Heart right ventricle (tissue), 16 donors: ENCODE measurements at regions not wholly inside any gene's neighbourhood (a gene's known extent, or its start where the extent isn't known, plus 50 kb on each side); places are given as distances from the start of the nearest gene placed in this dataset.

Source experiments
- ATAC-seq, 8 donors: fragments of 200-7000 bp; cut with Tn5 transposase; one replicate each; pipeline ENCODE4 v1.9.1; 2020; ENCODE audit warnings: mild to moderate bottlenecking in 8 of 8, moderate library complexity in 8 of 8, moderate number of reproducible peaks in 1 of 8
- DNase-seq, 2 donors: peaks; one replicate each; pipeline ENCODE4 v3.0.0-alpha.2; 2020
- H3K27ac ChIP-seq, 10 donors: fragments of 200-600 bp; sonication (generic) in 2 of 10; one replicate each; pipeline versions ENCODE4 v1.5.0 to v1.8.0; 2020 to 2022; ENCODE audit warnings: mild to moderate bottlenecking in 3 of 10
- H3K27me3 ChIP-seq, 7 donors: fragments of 200-600 bp; one replicate each; pipeline ENCODE4 v1.8.0; 2021 to 2022; ENCODE audit warnings: mild to moderate bottlenecking in 2 of 7
- H3K36me3 ChIP-seq, 9 donors: fragments of 200-600 bp; sonication (generic) in 1 of 9; one replicate each; pipeline versions ENCODE4 v1.5.0 to v1.8.0; 2020 to 2022; ENCODE audit warnings: mild to moderate bottlenecking in 2 of 9
- H3K4me1 ChIP-seq, 9 donors: fragments of 200-600 bp; sonication (generic) in 1 of 9; one replicate each; pipeline versions ENCODE4 v1.5.0 to v1.8.0; 2020 to 2022; ENCODE audit warnings: mild to moderate bottlenecking in 4 of 9
- H3K4me3 ChIP-seq, 10 donors: fragments of 200-600 bp; sonication (generic) in 2 of 10; one replicate each; pipeline versions ENCODE4 v1.5.0 to v1.8.0; 2020 to 2022; ENCODE audit warnings: mild to moderate bottlenecking in 7 of 10, moderate library complexity in 2 of 10
- H3K9me3 ChIP-seq, 11 donors: fragments of 200-600 bp in 10 of 11; sonication (generic) in 2 of 11; one replicate each; pipeline versions ENCODE4 v1.5.0 to v1.8.0; 2013 to 2022; ENCODE audit warnings: mild to moderate bottlenecking in 2 of 11, control low read depth in 1 of 11, moderate library complexity in 1 of 11
- WGBS, 2 donors: extraction: QIAGEN DNeasy Blood & Tissue Kit; methylation state at CpG; one replicate each; pipeline ENCODE4 v1.1.7; 2013; ENCODE audit warnings: inconsistent platforms in 1 of 2; 5-methylcytosine and 5-hydroxymethylcytosine counted together
- intact Hi-C, 10 donors: fragments of 100-400 bp; cut with DNase I; formaldehyde crosslinking; loops; one replicate each; pipeline versions ENCODE4 v1.11.1 to v1.14.2; 2022
- TF ChIP-seq, protein P1 (sequence below), 9 donors: fragments of 200-600 bp; sonication (generic) in 2 of 9; IDR thresholded peaks; one replicate each; pipeline versions ENCODE4 v1.5.0 to v1.8.0; 2021 to 2022; ENCODE audit warnings: antibody characterized with exemption in 9 of 9, mild to moderate bottlenecking in 5 of 9, moderate library complexity in 1 of 9
- donor health status: Arrhythmogenic right ventricular cardiomyopathy.
- donor health status: ischemic (EF 13 %, LVEDD 7.1; RV severe dilation, severe dysfunction).
- donor health status: healthy with polysubstance abuse.
- donor health status: DM: no; HTN: yes; CAD: no.
- donor health status: DM: no; HTN: no; CAD: no.
- donor health status: ischemic (EF 25% LVEDD 6.9; RV normal size, moderate dysfunction).
- donor health status: ischemic (EF 25% LVEDD 5.7; RV mildly dilated, moderate dysfunction).
- donor health status: healthy.
- donor health status: DM: yes; HTN: yes; CAD: no.
- donor health status: Ischemic cardiomyopathy.
- donor health status: ischemic (EF 35%, LVEDD 5.7; RV mildly dilated, moderate dysfunction).
- donor health status: nonischemic (EF 11% LVEDD 7.7; RV severe dilation, severe dysfunction).
- donor health status: DM: yes; HTN: yes; CAD: no.
- donor health status: PGD.
- donor health status: ischemic (EF 29% LVEDD 5.4; RV normal size, mild dysfunction).
- donor health status: nonischemic (EF 23%, LVEDD 6.1; RV moderate dilation, normal function).

DNA sequence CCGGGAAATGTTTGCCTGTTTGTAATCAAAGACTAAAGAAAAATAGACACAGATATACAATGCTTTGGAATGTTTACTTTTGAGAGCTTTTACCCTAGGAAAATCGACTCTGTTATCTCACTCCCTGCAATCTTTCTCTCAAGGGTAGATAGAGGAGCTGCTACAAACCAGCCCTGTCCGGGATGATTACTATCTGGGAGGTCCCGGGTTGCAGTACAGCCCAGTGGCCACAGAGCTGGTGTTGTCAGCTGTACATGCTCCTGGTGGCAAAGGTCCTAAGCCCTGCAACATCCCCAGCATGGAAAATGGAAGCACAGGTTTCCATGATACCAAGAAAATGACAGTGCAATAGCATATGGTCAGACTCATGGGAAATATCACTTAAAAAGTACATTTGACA is 570.5 kb upstream of the SOX11 start:
- no peak overlapping the region for H3K27ac ChIP-seq
- intact Hi-C loops: no loop called here
- no peaks in the 10 kb centered on the region for H3K36me3 ChIP-seq
- H3K4me1 ChIP-seq: no peaks in the 10 kb centered on the region
- 3 to 4% methylated on average over 4 of the region's 4 CpGs for WGBS, 2 donors
- peaks cover 0 to 6% (median 0%) of the 10 kb centered on the region in 7 donors for H3K27me3 ChIP-seq
- H3K9me3 ChIP-seq: peaks cover 0 to 1% (median 0%) of the 10 kb centered on the region in 11 donors
- no peak for DNase-seq
- peak in 1 of 8 donors; percentile 57 for ATAC-seq
- TF ChIP-seq, protein P1, sequence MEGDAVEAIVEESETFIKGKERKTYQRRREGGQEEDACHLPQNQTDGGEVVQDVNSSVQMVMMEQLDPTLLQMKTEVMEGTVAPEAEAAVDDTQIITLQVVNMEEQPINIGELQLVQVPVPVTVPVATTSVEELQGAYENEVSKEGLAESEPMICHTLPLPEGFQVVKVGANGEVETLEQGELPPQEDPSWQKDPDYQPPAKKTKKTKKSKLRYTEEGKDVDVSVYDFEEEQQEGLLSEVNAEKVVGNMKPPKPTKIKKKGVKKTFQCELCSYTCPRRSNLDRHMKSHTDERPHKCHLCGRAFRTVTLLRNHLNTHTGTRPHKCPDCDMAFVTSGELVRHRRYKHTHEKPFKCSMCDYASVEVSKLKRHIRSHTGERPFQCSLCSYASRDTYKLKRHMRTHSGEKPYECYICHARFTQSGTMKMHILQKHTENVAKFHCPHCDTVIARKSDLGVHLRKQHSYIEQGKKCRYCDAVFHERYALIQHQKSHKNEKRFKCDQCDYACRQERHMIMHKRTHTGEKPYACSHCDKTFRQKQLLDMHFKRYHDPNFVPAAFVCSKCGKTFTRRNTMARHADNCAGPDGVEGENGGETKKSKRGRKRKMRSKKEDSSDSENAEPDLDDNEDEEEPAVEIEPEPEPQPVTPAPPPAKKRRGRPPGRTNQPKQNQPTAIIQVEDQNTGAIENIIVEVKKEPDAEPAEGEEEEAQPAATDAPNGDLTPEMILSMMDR (IDR thresholded peaks at IDR 0.05): no peak
- H3K4me3 ChIP-seq: peak overlapping the region in 1 of 10 donors; percentile 5

DNA sequence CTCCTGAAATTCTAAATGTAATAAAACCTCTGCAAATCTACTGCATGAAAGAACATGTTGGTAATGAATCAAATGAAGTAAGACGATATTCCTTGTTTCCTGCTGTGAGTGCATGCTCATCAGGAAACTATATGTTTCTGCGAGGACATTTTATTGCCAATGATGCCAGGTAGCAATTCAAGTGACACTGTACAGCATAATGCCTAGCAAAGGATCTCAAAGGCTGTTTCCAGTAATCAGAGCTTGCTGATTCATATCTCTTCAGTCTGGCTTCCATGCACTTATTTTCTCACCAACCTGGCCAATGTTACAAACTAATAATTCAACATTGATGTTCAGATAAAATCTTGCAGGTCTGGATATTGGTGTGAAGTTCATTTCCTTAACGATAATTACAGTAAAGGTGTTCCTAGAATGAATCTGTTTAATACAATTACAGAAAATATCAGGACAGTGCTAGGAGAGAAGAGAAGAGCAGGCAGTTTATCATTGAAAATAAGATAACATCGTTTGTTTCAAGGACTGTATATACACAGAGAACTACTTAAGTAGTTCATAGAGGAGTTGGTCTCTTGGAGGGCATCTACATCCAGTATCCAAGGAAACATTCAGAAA is 568.5 kb upstream of the SOX11 start:
- no peak overlapping the region for H3K4me3 ChIP-seq
- intact Hi-C loops: no loop called here
- H3K36me3 ChIP-seq: no peaks in the 10 kb centered on the region
- no peak overlapping the region for H3K27ac ChIP-seq
- WGBS, 2 donors: 57 to 72% methylated on average over 4 of the region's 4 CpGs
- H3K4me1 ChIP-seq: no peaks in the 10 kb centered on the region
- TF ChIP-seq, protein P1 (IDR thresholded peaks at IDR 0.05): no peak
- H3K9me3 ChIP-seq: no peaks in the 10 kb centered on the region
- DNase-seq: no peak
- peaks cover 0 to 6% (median 0%) of the 10 kb centered on the region in 7 donors for H3K27me3 ChIP-seq
- ATAC-seq: no peak

DNA sequence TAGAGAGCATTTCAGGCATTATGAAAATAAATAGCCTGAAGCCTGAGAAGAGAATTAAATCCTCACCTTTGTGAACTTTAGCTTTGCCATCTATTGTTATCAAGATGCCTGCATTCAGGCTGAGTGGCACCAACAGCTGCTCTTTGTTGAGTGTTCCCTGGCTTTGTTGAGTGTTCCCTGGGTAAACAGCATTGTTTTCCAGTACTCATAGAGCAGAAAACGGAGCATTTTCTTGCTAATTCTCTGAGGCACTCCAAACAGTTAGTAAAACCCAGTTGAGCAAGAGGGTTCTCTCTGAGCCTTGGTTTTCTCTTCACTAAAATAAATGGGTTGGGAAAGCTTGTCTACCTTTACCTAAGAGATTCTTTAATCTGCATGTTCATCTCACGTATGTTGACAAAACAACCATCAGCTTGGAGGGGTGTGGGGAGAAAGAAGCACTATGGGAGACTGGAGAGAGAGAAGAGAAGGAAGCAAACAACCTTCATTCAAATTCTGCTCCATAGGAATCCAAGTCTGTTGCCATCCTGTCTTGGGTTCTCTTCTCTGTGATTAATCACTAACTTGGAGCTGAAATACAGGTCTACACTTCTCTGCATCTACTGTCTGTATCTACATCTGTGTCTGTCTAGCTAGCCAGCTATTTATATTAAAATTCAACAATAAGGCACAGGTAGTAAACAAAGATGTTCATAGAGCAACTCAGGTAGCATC is 567.0 kb upstream of the SOX11 start:
- TF ChIP-seq, protein P1 (IDR thresholded peaks at IDR 0.05): no peak
- Histone ChIP-seq H3K36me3 (no peaks in the 10 kb centered on the region), H3K27me3 (peaks cover 0 to 6% (median 0%) of the 10 kb centered on the region in 7 donors), H3K27ac (no peak overlapping the region), H3K9me3 (no peaks in the 10 kb centered on the region), H3K4me3 (no peak overlapping the region), H3K4me1 (no peaks in the 10 kb centered on the region)
- WGBS, 2 donors: 54 to 64% methylated on average over 2 of the region's 2 CpGs
- intact Hi-C loops: no loop called here
- no peak for ATAC-seq
- DNase-seq: no peak

DNA sequence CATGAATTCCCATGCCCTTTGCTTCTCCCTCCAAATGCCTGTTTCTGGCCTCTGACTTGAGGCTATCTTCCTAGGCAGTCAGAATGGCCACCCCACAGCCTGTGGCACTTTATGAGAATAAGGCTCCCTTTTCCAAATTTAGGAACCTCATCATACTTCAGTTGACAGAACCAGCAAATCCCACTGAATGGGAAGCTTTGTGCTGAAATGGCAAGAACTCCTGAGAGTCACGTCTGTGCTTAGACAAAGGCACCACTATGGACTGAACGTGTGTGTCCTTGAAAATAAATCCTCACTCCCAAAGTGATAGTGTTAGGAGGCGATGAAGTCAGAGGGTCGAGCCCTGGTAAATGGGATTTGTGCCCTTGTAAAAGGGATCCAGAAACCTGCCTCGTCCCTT is 559.9 kb upstream of the SOX11 start:
- no peak overlapping the region for H3K4me3 ChIP-seq
- DNase-seq (no peak), ATAC-seq (no peak)
- H3K4me1 ChIP-seq: no peaks in the 10 kb centered on the region
- H3K9me3 ChIP-seq: no peaks in the 10 kb centered on the region
- TF ChIP-seq, protein P1 (IDR thresholded peaks at IDR 0.05): no peak
- H3K27me3 ChIP-seq: no peaks in the 10 kb centered on the region
- intact Hi-C loops: no loop called here
- H3K27ac ChIP-seq: no peak overlapping the region
- no peaks in the 10 kb centered on the region for H3K36me3 ChIP-seq
- WGBS, 2 donors: 75 to 76% methylated on average over 5 of the region's 5 CpGs
